SK-N-SH treated with all-trans-retinoic acid at 6 μM for 48 hours (cell line): ENCODE measurements at regions not wholly inside any gene's neighbourhood (a gene's known extent, or its start where the extent isn't known, plus 50 kb on each side); places are given as distances from the start of the nearest gene placed in this dataset.

Experiments used
- ARNTL ChIP-seq: fragments of 450-650 bp; formaldehyde crosslinking; IDR thresholded peaks from 2 replicates; pipeline ENCODE4 v1.5.0; 2020; ENCODE audit warnings: low read depth, mild to moderate bottlenecking, moderate library complexity, borderline replicate concordance
- CREB5 ChIP-seq: fragments of 250-450 bp; sonication (Bioruptor Pico); IDR thresholded peaks from 2 replicates; pipeline ENCODE4 v1.5.1; 2020; ENCODE audit warnings: low read depth, mild to moderate bottlenecking, moderate library complexity
- CSDC2 ChIP-seq: fragments of 250-450 bp; sonication (Bioruptor Pico); IDR thresholded peaks from 2 replicates; pipeline ENCODE4 v1.5.0; 2020; ENCODE audit warnings: mild to moderate bottlenecking, moderate library complexity
- GLIS3 ChIP-seq: fragments of 250-450 bp; sonication (Bioruptor Pico); IDR thresholded peaks from 2 replicates; pipeline ENCODE4 v1.5.0; 2020; ENCODE audit warnings: mild to moderate bottlenecking, moderate library complexity
- PATZ1 ChIP-seq: fragments of 250-450 bp; sonication (Bioruptor Pico); IDR thresholded peaks from 2 replicates; pipeline ENCODE4 v1.8.0; 2020; ENCODE audit warnings: mild to moderate bottlenecking, moderate library complexity, borderline replicate concordance
- POU6F1 ChIP-seq: fragments of 250-450 bp; sonication (Bioruptor Pico); IDR thresholded peaks from 2 replicates; pipeline ENCODE4 v1.8.0; 2021; ENCODE audit warnings: low read depth, mild to moderate bottlenecking, moderate library complexity, borderline replicate concordance
- PPARA ChIP-seq: fragments of 250-450 bp; sonication (Bioruptor Pico); IDR thresholded peaks from 2 replicates; pipeline ENCODE4 v1.5.0; 2020; ENCODE audit warnings: mild to moderate bottlenecking, borderline replicate concordance
- RARB ChIP-seq: fragments of 250-450 bp; sonication (Bioruptor Pico); IDR thresholded peaks from 2 replicates; pipeline ENCODE4 v1.8.0; 2021; ENCODE audit warnings: mild to moderate bottlenecking, moderate library complexity
- TOX ChIP-seq: fragments of 250-450 bp; sonication (Bioruptor Pico); IDR thresholded peaks from 2 replicates; pipeline ENCODE4 v1.8.0; 2021; ENCODE audit warnings: mild to moderate bottlenecking, moderate library complexity, borderline replicate concordance
- ZC3H10 ChIP-seq: fragments of 250-450 bp; sonication (Bioruptor Pico); IDR thresholded peaks from 2 replicates; pipeline ENCODE4 v1.5.1; 2021; ENCODE audit warnings: mild to moderate bottlenecking, moderate library complexity
- ZNF70 ChIP-seq: fragments of 450-650 bp; formaldehyde crosslinking; IDR thresholded peaks from 2 replicates; pipeline ENCODE4 v1.5.0; 2020; ENCODE audit warnings: mild to moderate bottlenecking, moderate library complexity
- ZNF8 ChIP-seq: fragments of 450-650 bp; formaldehyde crosslinking; IDR thresholded peaks from 2 replicates; pipeline ENCODE4 v1.5.0; 2020; ENCODE audit warnings: mild to moderate bottlenecking, moderate library complexity

- no peak for TF ChIP-seq PPARA (CRISPR knock-in tag)
- TF ChIP-seq ZNF70 (CRISPR knock-in tag): no peak
- TF ChIP-seq ARNTL: no peak
- TF ChIP-seq ZNF8: no peak
- no peak for TF ChIP-seq TOX (CRISPR knock-in tag)
- TF ChIP-seq RARB (CRISPR knock-in tag): no peak
- no peak for TF ChIP-seq POU6F1 (CRISPR knock-in tag)
- TF ChIP-seq CREB5 (CRISPR knock-in tag): no peak
- no peak for TF ChIP-seq PATZ1 (CRISPR knock-in tag)
- TF ChIP-seq ZC3H10 (CRISPR knock-in tag): no peak
- no peak for TF ChIP-seq CSDC2 (CRISPR knock-in tag)
- TF ChIP-seq GLIS3: no peak
Measured at GRCh38 chr2:219916726-219917440, 289.5 kb downstream of the SLC4A3 start.
